HG03108 (cell line): ENCODE measurements at regions not wholly inside any gene's neighbourhood (a gene's known extent, or its start where the extent isn't known, plus 50 kb on each side); places are given as distances from the start of the nearest gene placed in this dataset.
"Not testable (repeated sequence)": the region's sequence is repeated elsewhere in the genome, so short reads cannot be mapped to it uniquely, and the experiment has no call there.

ENCODE experiments used
- ATAC-seq: cut with Tn5 transposase; IDR thresholded peaks from one replicate; pipeline ENCODE4 v1.9.1; 2021; ENCODE audit warnings: moderate library complexity; ENCODE audit not compliant: unreplicated experiment

DNA sequence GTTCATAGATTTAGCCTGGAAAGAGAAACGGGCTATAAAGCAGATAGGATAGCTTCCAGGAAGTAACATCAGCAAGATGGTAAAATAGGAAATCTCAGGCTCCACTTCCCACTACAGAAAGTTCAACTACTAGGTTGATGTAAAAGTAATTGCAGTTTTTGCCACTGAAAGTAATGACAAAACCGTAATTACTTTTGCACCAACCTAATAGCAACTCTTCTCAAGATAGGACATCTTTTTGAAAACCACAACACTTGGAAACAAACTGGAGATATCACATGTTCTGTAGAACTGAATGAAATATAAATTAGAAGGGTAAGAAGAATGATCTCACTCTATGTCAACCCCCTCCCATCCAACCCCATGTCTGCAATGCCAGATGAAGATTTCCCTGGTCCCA lies 1154.3 kb downstream of the BCL11A start:
- ATAC-seq: no peak

DNA sequence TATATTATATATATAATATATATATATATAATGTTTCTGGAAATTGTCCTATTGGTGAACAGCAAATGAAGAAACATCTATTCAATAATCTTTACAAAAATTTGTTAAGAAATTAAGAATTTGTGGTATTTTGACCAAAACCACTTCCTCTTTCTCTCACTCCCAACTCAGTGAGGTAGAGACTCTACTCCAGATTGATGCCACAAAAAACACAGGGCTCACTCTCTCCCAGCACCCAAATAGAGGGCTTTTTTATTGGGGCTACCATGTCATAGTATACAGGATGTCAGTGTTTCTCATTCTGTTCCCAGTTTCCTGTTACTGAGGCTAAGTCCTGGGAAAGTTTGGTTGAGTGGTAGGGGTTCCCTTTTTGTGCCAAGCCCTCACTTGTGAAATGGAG lies 1155.4 kb downstream of the BCL11A start:
- ATAC-seq: no peak

DNA sequence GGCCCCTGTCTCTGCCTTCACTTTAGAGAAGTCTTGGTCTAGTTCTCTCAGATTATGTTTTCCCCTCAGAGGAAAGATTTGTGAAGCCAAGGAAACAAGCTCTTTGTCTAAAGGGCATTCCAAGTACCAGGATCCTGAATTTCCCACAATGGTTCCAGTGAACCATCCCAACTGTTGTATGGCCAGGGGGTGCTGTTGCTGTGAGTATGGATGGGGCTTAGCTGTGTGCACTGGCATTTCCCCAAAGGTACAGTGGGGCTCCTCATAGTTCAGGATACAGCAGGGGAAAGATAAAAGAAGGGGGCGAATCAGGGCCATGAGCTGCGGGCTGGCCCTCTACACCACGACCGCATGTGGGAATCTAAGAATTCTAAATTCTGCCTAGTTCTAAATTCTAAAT lies 1154.0 kb upstream of the FANCL start:
- no peak for ATAC-seq

DNA sequence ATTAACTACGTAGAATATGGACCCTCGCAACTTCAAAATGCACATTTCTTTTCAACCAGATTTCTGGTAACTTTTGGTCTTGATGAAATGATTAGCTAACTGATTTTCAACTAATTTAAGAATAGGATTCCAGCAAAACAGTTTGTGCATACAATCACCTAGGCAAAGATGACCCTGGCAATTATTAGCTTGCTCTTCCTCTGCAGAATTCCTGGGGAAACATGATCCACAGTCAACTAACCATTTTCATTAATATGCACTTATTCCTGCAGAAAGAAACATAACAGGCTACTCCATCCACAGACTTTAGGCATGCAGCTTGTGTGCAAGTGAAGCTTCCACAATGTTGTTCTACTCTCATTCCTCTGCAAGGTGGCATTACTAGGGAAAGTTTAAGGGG lies 1150.8 kb upstream of the FANCL start:
- ATAC-seq: no peak

DNA sequence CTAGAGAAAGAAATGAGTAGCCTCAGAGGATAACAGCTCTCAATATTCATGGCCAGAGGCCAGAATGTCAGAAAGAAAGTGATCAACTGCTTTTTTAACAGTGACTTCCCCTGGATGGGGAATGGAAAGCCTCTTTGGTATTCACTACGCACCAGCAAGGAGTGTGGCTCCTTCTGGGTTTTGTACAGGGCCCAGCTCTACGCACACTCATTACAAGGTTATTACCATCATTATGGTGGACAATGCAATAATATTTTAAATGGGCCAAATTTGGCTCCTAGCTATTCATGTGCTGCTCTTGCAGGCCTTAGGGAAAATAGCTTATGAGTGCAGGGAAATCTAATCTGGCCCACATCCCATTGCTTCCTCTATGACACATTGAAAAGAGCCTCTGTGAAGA lies 1149.5 kb upstream of the FANCL start:
- no peak for ATAC-seq

DNA sequence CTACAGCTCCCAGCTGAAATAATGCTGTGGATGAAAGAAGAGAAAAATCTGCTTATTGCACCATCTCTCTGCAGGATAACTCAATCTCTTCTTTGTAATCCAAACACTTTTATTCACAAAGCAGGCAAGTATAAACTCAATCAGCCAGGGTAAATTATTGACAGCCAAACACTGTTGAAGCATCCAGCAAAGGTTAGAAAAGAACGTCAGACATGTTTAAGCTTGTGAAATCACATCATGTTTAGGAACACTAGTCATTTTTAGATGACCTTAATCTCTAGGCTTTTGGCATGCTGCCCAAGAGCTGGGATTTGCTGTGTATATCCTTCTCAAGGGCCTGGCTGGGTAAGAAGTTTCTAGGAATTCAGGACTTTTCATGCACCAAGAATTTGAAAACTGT lies 1148.1 kb upstream of the FANCL start:
- no peak for ATAC-seq

DNA sequence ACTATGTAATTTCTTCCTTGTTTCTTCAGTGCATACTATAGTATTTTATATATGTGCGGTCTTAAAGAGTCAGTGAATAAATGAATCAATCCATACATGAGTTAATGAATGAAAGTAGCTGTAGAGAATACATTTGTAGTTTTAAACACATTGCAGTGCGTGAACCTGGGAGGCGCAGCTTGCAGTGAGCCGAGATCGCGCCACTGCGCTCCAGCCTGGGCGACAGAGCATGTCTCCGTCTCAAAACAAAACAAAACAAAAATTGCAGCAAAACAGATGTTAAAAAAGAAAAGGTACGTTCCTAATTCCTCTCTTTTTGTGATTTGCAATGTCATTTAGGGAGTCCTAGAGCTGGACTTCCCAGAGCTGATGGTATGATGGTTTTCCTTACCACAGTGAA lies 1144.8 kb upstream of the FANCL start:
- no peak for ATAC-seq

DNA sequence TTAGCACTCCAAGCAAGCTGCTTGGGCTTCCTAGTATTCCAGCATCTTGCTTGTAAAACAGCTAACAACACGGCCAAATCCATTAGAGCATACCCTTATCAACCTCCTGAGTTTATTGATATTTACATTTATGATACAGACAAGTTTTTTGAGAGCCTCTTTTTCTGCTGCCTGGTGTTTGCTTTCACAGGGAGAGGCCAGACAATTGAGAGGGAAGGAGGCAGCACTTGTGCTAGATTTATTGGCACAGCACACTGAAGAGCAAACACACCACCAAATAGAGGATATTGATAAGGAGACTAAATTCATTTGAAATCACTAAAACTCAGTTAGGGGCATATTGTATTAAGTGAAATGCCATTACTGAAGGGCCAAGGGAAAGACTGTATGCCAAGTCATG lies 1142.3 kb upstream of the FANCL start:
- ATAC-seq: no peak

DNA sequence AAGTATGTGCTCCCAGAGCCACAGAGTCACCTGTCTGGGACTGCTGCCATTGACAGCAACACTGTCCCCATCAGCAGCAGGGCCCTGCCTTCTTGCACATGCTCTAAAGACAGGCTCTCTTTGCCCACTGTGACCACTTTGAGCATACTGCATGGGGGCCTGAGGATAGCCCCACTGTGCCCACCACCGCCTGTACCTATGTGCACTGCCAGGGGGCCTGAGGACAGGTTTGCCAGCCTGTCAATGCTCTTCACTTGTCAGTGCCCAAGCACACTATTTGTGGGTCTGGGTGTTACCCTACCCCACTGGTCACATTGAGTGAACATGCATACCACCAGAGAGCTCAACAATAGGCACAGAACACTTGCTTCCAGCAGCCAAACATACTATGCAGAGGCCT lies 1137.0 kb upstream of the FANCL start:
- ATAC-seq: no peak

DNA sequence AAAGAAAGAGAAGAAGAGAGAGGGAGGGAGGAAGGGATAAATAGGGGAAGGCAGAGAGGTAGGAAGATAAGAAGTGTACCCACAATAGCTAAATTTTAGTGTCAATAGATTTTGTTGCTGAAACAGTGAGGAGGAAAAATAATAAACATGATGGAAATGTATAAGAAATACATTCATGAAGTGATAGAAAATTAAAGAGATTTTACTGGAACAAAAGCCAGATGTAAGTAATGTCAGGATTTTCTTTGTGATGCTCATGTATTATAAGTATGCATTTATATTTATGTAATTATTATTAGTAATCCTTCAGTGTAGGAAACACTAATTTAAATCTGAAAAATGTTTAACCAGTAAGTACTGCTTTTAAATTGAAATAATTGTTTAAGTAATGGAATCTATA lies 1125.2 kb upstream of the FANCL start:
- no peak for ATAC-seq

- ATAC-seq: no peak
These were observed 1113.4 kb upstream of the FANCL start for GRCh38 chr2:59354498-59354897.

- no peak for ATAC-seq
These were observed 1112.3 kb upstream of the FANCL start for GRCh38 chr2:59353306-59353921.

DNA sequence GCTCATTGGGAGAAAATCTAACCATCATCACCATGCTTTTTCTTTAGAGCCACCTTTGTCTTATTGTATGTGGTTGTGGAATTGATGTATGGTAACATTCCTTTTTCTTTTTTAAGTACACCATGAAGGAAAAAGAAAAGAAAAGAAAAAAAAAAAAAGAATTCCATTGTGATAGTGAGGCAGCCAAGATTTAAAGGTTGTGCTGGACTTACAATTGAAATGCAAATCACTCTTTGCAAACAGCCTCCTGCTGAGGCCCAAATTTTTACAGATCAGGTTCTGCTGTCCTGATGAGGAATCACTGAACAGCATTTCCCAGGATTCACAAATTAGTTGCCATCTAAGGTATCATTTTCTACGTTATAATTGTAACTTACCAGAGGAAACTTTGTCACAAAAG lies 1101.0 kb upstream of the FANCL start:
- ATAC-seq: no peak

GRCh38 chr2:59339837-59340207 lies 1098.7 kb upstream of the FANCL start:
- ATAC-seq: no peak

DNA sequence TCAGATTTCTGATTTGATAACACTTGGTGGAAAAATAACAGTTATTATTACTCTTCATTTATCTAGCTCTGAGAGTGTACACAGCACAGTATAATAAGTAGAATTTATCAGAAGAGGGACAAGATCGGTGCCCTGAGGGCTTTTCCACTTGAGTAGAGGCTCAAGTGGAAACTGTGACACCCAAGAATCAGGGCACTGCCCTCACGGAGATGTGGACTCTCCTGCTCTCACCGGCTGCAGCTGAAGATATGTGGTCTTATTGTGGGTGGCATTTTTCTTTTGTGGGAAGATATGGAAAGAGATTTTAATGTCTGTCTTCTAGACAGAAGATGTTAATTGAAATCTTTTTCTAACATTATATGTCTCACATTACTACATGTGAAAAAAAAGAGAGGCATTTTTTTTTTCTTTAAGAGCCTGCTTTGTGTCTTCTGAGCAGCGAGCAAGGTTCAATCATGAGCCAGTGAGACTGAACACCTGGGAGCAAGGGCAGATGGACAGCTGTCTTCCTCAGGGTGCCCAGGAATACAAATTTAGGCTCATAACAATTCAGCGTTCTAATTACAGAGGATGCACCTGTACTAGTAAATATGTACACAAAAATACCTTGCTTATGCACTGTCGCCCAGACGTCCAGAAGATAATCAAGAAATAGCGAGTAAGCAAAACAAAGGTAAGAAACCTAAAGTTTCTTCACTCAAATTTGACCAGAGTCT lies 1098.2 kb upstream of the FANCL start:
- no peak for ATAC-seq

GRCh38 chr2:59333007-59333406 lies 1091.9 kb upstream of the FANCL start:
- ATAC-seq: no peak

- not testable (repeated sequence) for ATAC-seq
These were observed 1085.6 kb upstream of the FANCL start for GRCh38 chr2:59326581-59327365.

DNA sequence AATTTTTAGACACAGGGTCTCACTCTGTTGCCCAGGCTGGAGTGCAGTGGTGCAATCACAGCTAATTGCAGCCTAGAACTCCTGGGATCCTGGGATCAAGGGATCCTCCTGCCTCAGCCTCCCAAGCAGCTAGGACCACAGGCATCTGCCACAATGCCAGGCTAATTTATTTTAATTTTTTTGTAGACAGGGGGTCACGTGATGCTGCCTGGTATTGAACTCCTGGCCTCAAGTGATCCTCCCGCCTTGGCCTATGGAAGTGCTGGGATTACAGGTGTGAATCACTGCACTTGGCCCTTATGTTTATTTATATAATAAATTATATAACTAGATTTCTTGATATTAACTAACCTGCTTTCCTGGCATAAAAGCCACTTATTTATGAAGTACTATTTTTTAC lies 1081.7 kb upstream of the FANCL start:
- ATAC-seq: no peak

GRCh38 chr2:59322005-59322404 lies 1080.9 kb upstream of the FANCL start:
- ATAC-seq: no peak

DNA sequence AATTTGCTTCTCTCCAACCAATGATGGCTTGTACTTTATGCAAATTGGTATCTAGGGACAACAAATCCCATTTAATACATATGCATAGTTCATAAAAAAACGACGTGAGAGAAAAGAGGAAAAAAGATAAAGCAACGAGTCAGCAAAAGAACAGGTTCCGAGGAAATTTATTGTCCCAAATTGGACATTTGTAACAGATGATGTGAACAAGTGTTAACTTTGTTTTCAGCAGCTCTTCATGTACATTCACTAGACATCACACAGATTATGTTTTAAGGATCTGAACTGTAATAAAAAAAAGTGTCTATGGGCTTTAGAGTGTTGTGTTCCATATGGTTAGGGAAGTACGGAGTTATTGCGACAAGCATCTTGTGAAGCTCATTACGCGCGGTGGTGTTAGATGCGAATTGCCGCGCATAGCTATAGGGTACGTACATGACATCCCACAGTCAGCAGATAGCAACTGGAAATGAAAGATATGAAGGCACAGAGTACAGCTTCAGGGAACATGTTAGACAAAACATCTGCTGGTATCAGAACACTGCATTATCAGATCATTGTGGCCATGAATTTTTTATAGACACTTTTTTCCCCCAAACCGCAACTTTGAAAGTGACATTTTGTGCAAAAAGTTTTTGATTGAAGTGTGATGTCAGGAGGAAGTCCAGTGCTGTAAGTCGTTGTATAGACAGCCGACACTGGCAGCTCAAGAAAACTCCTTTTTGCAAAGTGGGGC lies 1073.1 kb upstream of the FANCL start:
- ATAC-seq: no peak
